Umbilical cord (tissue), 1 donor: ENCODE measurements at regions not wholly inside any gene's neighbourhood (a gene's known extent, or its start where the extent isn't known, plus 50 kb on each side); places are given as distances from the start of the nearest gene placed in this dataset.

ENCODE experiments used
- DNase-seq: peaks from one replicate; pipeline ENCODE4 v3.0.0-alpha.2; 2015; ENCODE audit warnings: low spot score

GRCh38 chr16:86060381-86061317, 161.7 kb downstream of the IRF8 start:
- no peak for DNase-seq

DNA sequence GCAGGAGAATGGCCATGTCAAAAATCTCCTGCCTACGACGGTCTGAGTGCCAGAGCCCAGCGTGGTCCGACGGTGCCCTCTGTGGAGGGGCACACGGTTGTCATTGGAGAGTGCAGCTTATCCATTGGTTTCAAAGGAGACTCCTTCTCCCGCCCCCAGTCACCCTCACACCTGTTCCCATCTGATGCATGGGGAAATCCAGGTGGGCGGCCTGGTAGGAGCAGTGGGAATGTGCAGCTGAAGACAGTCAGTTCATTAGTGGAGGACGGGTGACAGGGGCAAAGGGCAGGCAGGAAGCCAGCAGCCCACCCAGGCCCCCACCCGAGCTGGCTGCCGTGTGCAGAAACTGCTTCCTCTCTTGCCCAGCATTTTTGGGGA, 162.3 kb downstream of the IRF8 start:
- no peak for DNase-seq

DNA sequence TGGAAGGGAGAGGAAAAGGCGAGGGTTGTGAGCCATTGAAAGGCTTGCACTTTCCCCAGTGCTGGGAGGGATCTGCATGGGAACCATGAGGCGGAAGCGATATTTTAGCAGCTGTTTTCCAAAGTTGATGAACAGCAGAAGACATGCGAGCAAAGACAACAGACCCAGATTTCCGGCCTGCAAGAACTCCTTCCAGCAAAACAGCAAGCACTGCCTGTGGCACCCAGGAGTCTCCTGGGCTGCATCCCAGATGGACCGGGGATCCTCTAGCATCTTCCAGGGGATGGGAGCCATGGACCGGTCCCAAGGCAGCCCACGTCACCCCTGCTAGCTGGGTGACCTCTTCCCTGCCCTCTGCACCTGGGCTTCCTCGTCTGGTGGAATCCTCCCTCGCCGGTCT, 162.8 kb downstream of the IRF8 start:
- peak; percentile 20 for DNase-seq

GRCh38 chr16:86062271-86062965, 163.5 kb downstream of the IRF8 start:
- no peak for DNase-seq

DNA sequence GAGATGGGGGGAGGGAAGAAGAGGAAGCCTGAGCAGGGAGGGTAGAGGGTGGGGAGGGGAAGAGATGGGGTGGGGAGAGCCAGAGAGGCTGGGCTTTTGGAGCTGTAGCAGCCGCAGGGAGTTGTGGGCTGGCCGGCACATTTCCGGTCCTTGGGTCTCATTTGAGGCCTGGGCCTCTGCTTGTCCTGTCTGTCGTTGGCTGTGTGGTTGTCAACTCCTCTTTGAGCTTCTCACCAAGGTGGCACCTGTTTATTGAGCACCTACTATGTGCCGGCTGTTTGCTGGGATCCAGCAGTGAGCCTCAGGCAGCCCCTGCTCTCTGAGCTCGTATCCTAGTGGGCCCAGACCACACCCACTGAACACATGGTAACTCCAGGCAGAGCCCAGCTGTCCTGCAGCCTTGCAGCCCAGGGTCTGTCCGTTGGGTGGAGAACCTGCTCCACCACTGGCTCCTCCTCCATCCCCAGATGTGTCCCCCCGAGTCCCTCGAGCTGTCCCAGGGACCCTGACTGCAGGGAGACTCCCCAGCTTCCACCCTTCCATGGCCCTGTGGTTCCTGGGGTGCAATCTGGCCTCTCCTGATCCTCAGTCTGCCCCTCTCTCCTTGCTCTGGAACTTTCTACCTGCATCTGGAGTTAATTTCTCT, 164.9 kb downstream of the IRF8 start:
- no peak for DNase-seq

GRCh38 chr16:86064431-86065250, 165.7 kb downstream of the IRF8 start:
- DNase-seq = no peak

DNA sequence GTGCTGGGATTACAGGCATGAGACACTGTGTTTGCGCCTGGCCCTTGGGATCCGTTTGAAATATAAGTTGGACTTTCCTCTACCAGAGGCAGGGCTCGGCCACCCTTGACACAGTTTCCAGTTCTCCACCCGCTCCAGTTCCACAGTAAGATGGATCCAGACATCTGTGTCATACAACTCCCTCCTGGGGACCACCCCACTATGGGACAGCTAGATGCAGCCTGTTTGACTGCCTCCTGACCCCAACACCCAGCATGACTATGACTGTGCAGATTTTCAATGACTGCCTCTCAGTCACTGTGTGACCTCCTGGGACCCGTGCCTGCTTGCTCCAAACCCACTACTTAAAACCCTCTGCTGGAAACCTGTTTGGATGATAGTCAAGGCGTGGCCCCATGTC, 166.7 kb downstream of the IRF8 start:
- no peak for DNase-seq

GRCh38 chr16:86066811-86067210, 167.8 kb downstream of the IRF8 start:
- no peak for DNase-seq

DNA sequence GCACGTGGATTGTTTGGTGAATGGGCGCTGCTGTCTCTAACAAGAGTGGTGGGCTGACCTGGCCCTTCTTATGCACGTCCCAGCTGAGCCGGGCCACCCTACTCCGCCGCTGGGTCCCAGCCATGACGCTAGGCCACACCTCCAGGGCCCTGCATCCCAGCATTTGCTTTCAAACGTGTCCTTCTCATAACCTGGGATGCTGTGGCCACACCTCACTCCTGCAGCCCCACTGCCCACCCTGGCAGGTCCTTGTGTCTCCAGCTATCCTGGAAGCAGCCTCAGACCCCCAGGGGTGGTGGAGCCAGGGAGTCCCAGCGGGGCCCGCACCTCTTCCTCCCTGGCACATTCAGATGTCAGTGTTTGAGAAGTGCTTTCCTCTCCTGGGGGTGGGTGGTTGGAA, 168.6 kb downstream of the IRF8 start:
- no peak for DNase-seq

DNA sequence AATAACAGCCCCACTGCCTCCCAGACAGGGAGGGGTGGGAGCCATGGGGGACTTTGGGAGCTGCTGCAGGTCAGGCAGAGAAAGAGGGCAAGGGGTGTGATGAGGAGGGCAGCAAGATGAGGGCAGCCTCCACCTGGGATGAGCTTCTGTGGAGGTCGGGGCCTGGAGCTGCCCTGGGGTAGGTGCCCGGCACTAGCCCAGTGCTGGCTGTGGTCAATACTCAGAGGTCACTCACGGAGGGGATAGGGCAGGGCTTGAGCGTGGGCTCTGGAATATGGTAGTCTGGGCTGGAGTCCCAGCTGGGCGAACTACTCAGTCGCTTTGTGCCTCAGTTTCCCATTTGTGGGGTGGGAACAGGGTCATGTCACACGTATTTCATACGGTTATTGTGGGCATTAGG, 169.0 kb downstream of the IRF8 start:
- no peak for DNase-seq

- no peak for DNase-seq
These were observed 169.8 kb downstream of the IRF8 start for GRCh38 chr16:86068722-86069121.

- no peak for DNase-seq
These were observed 170.9 kb downstream of the IRF8 start for GRCh38 chr16:86069736-86070298.

DNA sequence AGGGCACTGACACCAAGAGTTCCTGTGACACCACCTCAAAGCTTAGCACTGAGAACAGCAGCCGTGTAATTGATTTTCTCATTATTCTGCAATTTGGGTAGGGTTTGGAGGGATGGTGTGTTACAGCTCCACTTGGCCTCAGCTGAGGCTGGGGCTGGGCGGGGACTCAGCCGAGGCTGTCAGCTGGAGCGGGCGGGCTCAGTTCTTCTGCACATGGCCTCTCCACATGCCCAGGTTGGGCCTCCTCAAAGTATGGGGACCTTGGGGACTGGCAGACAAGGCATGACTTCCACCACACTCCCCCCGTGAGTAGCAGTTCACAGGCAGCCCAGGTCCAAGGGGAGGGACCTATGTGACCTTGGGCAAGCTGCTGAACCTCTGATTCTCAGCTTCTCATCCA, 171.5 kb downstream of the IRF8 start:
- DNase-seq = no peak

GRCh38 chr16:86070971-86071370, 172.0 kb downstream of the IRF8 start:
- no peak for DNase-seq

DNA sequence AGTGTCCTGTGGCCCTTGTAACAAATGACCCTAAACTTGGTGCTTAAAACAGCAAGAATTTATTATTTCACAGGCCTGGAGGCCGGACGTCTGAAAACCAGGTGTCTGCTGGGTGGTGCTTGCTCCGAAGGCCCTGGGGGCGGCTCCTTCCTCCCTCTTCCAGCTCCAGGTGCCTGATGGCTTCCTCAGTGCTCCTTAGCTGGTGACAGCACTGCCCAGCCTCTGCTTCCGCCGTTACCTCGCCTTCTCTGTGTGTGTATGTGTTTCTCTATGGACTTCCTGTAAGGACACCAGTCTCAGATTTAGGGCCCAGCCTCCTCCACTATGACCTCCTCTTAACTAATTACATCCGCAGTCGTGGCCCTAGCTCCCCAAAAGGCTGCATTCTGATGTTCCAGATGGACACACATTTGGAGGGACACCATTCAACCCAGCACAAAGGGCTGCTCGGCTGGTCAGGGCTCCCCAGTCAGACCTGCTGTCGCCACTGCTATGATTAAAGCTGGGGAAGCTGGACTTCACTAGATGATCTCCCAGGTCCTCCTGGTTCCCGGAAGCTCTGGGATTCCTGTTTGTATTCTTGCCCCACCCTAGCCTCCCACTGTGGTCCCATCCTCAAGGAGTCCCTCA, 172.8 kb downstream of the IRF8 start:
- DNase-seq = no peak

- DNase-seq = peak; percentile 78
These were observed 173.6 kb downstream of the IRF8 start for GRCh38 chr16:86072328-86073102.

GRCh38 chr16:86073103-86073625, 174.2 kb downstream of the IRF8 start:
- DNase-seq = no peak

DNA sequence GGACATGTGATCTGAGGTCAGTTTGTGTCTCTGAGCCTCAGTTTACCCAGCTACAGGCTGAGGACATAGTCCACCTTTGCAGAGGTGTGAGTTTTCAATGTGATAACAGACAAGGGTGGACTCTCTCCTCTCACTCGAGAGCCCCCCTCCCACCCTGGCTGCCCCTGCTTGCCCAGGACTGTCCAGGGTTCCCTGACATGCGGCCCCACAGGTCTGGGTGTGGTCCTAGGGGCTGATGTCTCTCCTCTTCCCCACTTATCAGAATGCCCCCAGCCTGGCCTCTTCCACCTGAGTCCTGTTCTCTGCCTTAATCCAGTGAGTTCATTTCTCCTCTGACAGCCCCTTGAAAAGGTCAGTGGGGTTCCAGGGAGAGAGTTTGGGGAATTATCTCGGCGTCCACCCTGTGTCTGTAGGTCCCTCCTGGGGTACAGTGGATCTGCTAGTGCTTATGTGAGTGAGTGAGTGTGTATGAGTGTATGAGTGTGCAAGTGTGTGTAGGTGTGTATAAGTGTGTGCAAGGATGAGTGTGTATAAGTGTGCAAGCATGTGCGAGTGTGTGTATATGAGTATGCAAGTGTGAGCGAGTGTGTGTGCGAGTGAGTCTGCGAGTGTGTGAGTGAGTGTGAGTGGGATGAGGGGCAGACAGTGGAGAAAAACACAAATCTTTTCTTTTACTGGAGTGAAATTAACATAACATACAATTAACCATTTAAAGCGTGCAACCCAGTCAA, 175.0 kb downstream of the IRF8 start:
- no peak for DNase-seq
